Activated CD8-positive, alpha-beta T cell treated with anti-CD3 and anti-CD28 coated beads, Interleukin-2, amount 10 ng/mL, durations not matched to agents 7 days and 5 days (primary cell): ENCODE measurements at regions not wholly inside any gene's neighbourhood (a gene's known extent, or its start where the extent isn't known, plus 50 kb on each side); places are given as distances from the start of the nearest gene placed in this dataset.

Experiments
- ATAC-seq: fragments of 150-1000 bp; cut with Tn5 transposase; one replicate; pipeline ENCODE4 v1.10.0; 2021; ENCODE audit warnings: moderate library complexity
- CTCF ChIA-PET: fragments of 350-600 bp; sonication (Branson Sonifier 250); formaldehyde crosslinking; loops from one replicate; lab custom pipeline; 2021; ENCODE audit warnings: antibody characterized with exemption; lab: Charles Lee
- POLR2A ChIA-PET: fragments of 350-600 bp; sonication (Branson Sonifier 250); formaldehyde crosslinking; loops from one replicate; lab custom pipeline; 2021; ENCODE audit warnings: antibody characterized with exemption; lab: Charles Lee
- DNase-seq: peaks from one replicate; pipeline ENCODE4 v3.0.0-alpha.2; 2020
- H3K27ac Mint-ChIP-seq: one replicate; pipeline ENCODE4 v1.8.0; 2021; ENCODE audit warnings: mild to moderate bottlenecking, mixed read lengths
- H3K27me3 Mint-ChIP-seq: one replicate; pipeline ENCODE4 v1.8.0; 2021; ENCODE audit warnings: low read depth, mixed read lengths
- H3K36me3 Mint-ChIP-seq: one replicate; pipeline ENCODE4 v1.8.0; 2021; ENCODE audit warnings: low read depth, mixed read lengths
- H3K4me1 Mint-ChIP-seq: one replicate; pipeline ENCODE4 v1.8.0; 2021; ENCODE audit warnings: low read depth, mixed read lengths
- H3K4me3 Mint-ChIP-seq: one replicate; pipeline ENCODE4 v1.8.0; 2021; ENCODE audit warnings: mild to moderate bottlenecking, mixed read lengths
- H3K9me3 Mint-ChIP-seq: one replicate; pipeline ENCODE4 v1.8.0; 2022; ENCODE audit warnings: mixed read lengths; ENCODE audit not compliant: insufficient read depth

GRCh38 chr14:62168564-62169155, 406.4 kb downstream of the SNAPC1 start:
- no peaks in the 10 kb centered on the region for H3K9me3 Mint-ChIP-seq
- H3K36me3 Mint-ChIP-seq = no peaks in the 10 kb centered on the region
- ATAC-seq = no peak
- DNase-seq = no peak
- no peak overlapping the region for H3K4me3 Mint-ChIP-seq
- H3K27ac Mint-ChIP-seq = no peak overlapping the region
- ChIA-PET CTCF (interaction anchor here (0.9 to 1.8 kb wide), 3 partner anchors 10 to 1118 kb away, joined by 3 to 8 read pairs (median 6); no protein-coding TSS in a partner anchor), POLR2A (no interaction called here)
- H3K4me1 Mint-ChIP-seq = no peaks in the 10 kb centered on the region
- peaks cover 11% of the 10 kb centered on the region for H3K27me3 Mint-ChIP-seq

- H3K4me1 Mint-ChIP-seq = no peaks in the 10 kb centered on the region
- no peak for ATAC-seq
- DNase-seq = peak; percentile 46
- ChIA-PET POLR2A (no interaction called here), CTCF (interaction anchor here (0.7 to 2.3 kb wide), 4 partner anchors 8 to 1098 kb away, joined by 3 to 8 read pairs (median 4); no protein-coding TSS in a partner anchor)
- no peaks in the 10 kb centered on the region for H3K27me3 Mint-ChIP-seq
- no peak overlapping the region for H3K4me3 Mint-ChIP-seq
- H3K9me3 Mint-ChIP-seq = no peaks in the 10 kb centered on the region
- no peaks in the 10 kb centered on the region for H3K36me3 Mint-ChIP-seq
- H3K27ac Mint-ChIP-seq = no peak overlapping the region
These were observed 417.3 kb downstream of the SNAPC1 start for GRCh38 chr14:62179367-62180018.

DNA sequence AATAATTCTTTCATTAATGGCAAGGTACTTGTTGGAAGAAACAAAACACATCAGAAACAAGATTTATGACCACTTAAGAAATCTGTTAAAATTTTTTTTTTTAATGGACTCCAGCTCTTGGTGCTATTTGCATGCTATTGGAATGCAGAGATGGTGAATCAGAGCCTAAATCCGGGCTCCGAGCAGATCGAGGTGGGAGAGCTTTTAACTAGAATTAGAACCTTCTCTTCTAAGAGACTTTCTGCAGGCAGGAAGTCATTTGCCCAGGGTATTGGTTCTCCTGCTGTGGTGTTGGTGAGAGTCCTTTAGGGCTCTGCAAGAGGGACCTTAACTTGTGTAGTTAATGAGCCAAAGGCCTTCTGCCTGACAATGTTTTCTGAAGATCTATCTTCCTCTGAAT, 419.4 kb downstream of the SNAPC1 start:
- H3K36me3 Mint-ChIP-seq = no peaks in the 10 kb centered on the region
- ChIA-PET POLR2A (no interaction called here), CTCF (no interaction called here)
- no peak overlapping the region for H3K4me3 Mint-ChIP-seq
- H3K27ac Mint-ChIP-seq = no peak overlapping the region
- no peak for ATAC-seq
- no peaks in the 10 kb centered on the region for H3K4me1 Mint-ChIP-seq
- H3K27me3 Mint-ChIP-seq = peaks cover 7% of the 10 kb centered on the region
- DNase-seq = no peak
- no peaks in the 10 kb centered on the region for H3K9me3 Mint-ChIP-seq

- H3K9me3 Mint-ChIP-seq = no peaks in the 10 kb centered on the region
- no peak for ATAC-seq
- H3K27ac Mint-ChIP-seq = no peak overlapping the region
- no peak for DNase-seq
- POLR2A ChIA-PET = no interaction called here
- H3K4me3 Mint-ChIP-seq = no peak overlapping the region
- CTCF ChIA-PET = no interaction called here
- H3K27me3 Mint-ChIP-seq = peaks cover 7% of the 10 kb centered on the region
- no peaks in the 10 kb centered on the region for H3K4me1 Mint-ChIP-seq
- H3K36me3 Mint-ChIP-seq = no peaks in the 10 kb centered on the region
These were observed 422.9 kb downstream of the SNAPC1 start for GRCh38 chr14:62185078-62185477.

- Mint-ChIP-seq H3K27ac (no peak overlapping the region), H3K27me3 (peaks cover 7% of the 10 kb centered on the region), H3K4me3 (no peak overlapping the region), H3K9me3 (no peaks in the 10 kb centered on the region), H3K4me1 (no peaks in the 10 kb centered on the region), H3K36me3 (no peaks in the 10 kb centered on the region)
- no peak for ATAC-seq
- ChIA-PET POLR2A (no interaction called here), CTCF (interaction anchor here (1.2 kb wide), 1 partner anchor 8 kb away, joined by 3 read pairs; no protein-coding TSS in a partner anchor)
- DNase-seq = no peak
These were observed 425.0 kb downstream of the SNAPC1 start for GRCh38 chr14:62187265-62187664.

DNA sequence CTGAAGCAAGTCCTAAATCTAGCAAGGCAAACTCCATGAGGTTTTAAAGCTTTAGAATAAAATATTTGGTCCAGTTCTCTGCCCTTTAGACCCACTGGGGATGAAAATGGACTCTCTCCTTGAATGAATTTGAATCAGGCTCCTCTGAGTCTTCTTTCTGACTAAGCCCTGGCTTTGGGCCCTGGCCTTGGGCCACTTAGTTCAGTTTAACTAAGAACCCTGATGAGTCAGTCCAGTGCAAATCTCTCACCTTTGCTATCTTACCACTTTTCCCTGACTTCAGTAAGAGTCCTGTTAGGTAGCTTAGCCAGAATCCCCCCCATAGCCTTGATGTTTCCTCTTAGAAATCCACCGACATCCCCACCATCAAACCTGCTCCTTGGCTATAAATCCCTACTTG, 427.5 kb downstream of the SNAPC1 start:
- H3K4me1 Mint-ChIP-seq = no peaks in the 10 kb centered on the region
- no peak for DNase-seq
- H3K36me3 Mint-ChIP-seq = no peaks in the 10 kb centered on the region
- POLR2A ChIA-PET = no interaction called here
- H3K9me3 Mint-ChIP-seq = no peaks in the 10 kb centered on the region
- no peak overlapping the region for H3K4me3 Mint-ChIP-seq
- no peak overlapping the region for H3K27ac Mint-ChIP-seq
- H3K27me3 Mint-ChIP-seq = peaks cover 11% of the 10 kb centered on the region
- CTCF ChIA-PET = no interaction called here
- ATAC-seq = no peak

DNA sequence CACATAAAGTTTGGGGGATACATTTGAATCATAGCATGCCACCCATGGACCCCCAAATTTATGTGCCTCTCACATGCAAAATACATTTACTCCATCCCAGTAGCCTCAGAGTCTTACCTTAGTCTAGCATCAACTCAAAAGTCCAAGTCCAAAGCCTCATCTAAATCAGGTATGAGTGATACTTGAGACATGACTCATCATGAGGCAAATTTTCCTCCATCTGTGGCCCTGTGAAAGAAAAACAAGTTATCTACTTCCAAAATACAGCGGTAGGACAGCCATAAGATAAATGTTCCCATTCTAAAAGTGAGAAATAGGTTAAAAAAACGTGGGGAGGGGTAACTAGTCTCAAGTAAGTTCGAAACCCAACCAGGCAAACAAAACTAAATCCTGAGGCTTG, 444.2 kb downstream of the SNAPC1 start:
- Mint-ChIP-seq H3K36me3 (no peaks in the 10 kb centered on the region), H3K9me3 (peaks cover 5% of the 10 kb centered on the region), H3K4me1 (no peaks in the 10 kb centered on the region), H3K27ac (no peak overlapping the region), H3K4me3 (no peak overlapping the region), H3K27me3 (no peaks in the 10 kb centered on the region)
- CTCF ChIA-PET = no interaction called here
- POLR2A ChIA-PET = no interaction called here
- DNase-seq = no peak
- no peak for ATAC-seq

- H3K4me3 Mint-ChIP-seq = no peak overlapping the region
These were observed 447.2 kb downstream of the SNAPC1 start for GRCh38 chr14:62209287-62209899.

GRCh38 chr14:62213516-62213915, 451.3 kb downstream of the SNAPC1 start:
- Mint-ChIP-seq H3K9me3 (no peaks in the 10 kb centered on the region), H3K36me3 (no peaks in the 10 kb centered on the region), H3K4me1 (no peaks in the 10 kb centered on the region), H3K27ac (no peak overlapping the region), H3K4me3 (no peak overlapping the region), H3K27me3 (no peaks in the 10 kb centered on the region)
- POLR2A ChIA-PET = no interaction called here
- CTCF ChIA-PET = no interaction called here
- no peak for DNase-seq
- ATAC-seq = no peak

More at GRCh38 chr14:62209287-62209899, 447.2 kb downstream of the SNAPC1 start:
- no peaks in the 10 kb centered on the region for H3K27me3 Mint-ChIP-seq
- ChIA-PET POLR2A (no interaction called here), CTCF (no interaction called here)
- H3K9me3 Mint-ChIP-seq = peaks cover 5% of the 10 kb centered on the region
- ATAC-seq = no peak
- no peak for DNase-seq
- H3K27ac Mint-ChIP-seq = no peak overlapping the region
- H3K4me1 Mint-ChIP-seq = no peaks in the 10 kb centered on the region
- H3K36me3 Mint-ChIP-seq = no peaks in the 10 kb centered on the region

- Mint-ChIP-seq H3K4me3 (no peak overlapping the region), H3K9me3 (no peaks in the 10 kb centered on the region), H3K4me1 (no peaks in the 10 kb centered on the region), H3K27ac (no peak overlapping the region), H3K27me3 (no peaks in the 10 kb centered on the region), H3K36me3 (no peaks in the 10 kb centered on the region)
- ATAC-seq = no peak
- DNase-seq = no peak
- ChIA-PET POLR2A (no interaction called here), CTCF (interaction anchor here (1.1 kb wide), 1 partner anchor 27 kb away, joined by 3 read pairs; no protein-coding TSS in a partner anchor)
These were observed 453.9 kb downstream of the SNAPC1 start for GRCh38 chr14:62216121-62216520.

DNA sequence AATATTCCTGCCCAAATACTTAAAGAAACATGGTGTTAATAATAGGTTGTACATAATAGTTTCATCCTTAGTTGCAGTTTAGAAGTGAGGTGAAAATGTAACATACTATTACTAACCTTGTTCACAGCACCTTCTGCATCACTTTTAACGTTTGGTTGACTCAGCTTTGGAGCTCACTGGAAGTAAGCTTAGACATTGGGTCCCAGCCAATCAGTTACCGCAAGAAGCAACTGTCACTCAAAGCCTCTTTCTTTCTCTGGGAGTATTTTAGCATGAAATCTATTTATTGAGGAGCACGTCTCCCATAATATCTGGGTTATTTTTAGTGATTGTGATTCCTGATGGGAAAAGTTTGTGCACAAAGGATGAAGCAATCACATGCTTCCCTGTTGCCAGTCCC, 472.6 kb downstream of the SNAPC1 start:
- no peak for ATAC-seq
- peaks cover 2% of the 10 kb centered on the region for H3K9me3 Mint-ChIP-seq
- no peak for DNase-seq
- no peak overlapping the region for H3K4me3 Mint-ChIP-seq
- POLR2A ChIA-PET = no interaction called here
- no peaks in the 10 kb centered on the region for H3K4me1 Mint-ChIP-seq
- H3K27ac Mint-ChIP-seq = no peak overlapping the region
- no peaks in the 10 kb centered on the region for H3K36me3 Mint-ChIP-seq
- CTCF ChIA-PET = no interaction called here
- no peaks in the 10 kb centered on the region for H3K27me3 Mint-ChIP-seq

DNA sequence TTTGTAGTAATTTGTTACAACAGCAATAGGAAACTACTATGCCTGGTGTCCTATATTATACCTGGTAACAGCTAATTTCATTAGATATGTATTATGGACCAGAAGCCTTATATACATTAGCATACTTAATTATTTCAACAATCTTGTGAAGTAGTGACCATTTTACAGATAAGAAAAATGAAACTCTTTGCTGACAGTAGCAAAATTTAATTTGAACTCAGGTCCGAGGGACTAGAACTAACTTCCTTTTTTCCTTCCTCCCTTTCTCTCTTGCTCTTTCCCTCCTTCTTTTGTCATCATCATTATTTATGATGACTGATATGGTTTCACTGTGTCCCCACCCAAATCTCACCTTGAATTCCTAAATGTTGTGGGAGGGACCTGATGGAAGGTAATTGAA, 482.0 kb downstream of the SNAPC1 start:
- ChIA-PET POLR2A (no interaction called here), CTCF (no interaction called here)
- Mint-ChIP-seq H3K27ac (no peak overlapping the region), H3K4me1 (no peaks in the 10 kb centered on the region), H3K4me3 (no peak overlapping the region), H3K9me3 (no peaks in the 10 kb centered on the region), H3K27me3 (no peaks in the 10 kb centered on the region), H3K36me3 (no peaks in the 10 kb centered on the region)
- ATAC-seq (no peak), DNase-seq (no peak)
